Activated T-cell treated with anti-CD3 and anti-CD28 coated beads, Interleukin-2, amount 50 U/mL, for 1 hour (primary cell): ENCODE measurements at regions not wholly inside any gene's neighbourhood (a gene's known extent, or its start where the extent isn't known, plus 50 kb on each side); places are given as distances from the start of the nearest gene placed in this dataset.

Source experiments
- DNase-seq: peaks from one replicate; pipeline ENCODE4 v3.0.0-alpha.2; 2020

DNA sequence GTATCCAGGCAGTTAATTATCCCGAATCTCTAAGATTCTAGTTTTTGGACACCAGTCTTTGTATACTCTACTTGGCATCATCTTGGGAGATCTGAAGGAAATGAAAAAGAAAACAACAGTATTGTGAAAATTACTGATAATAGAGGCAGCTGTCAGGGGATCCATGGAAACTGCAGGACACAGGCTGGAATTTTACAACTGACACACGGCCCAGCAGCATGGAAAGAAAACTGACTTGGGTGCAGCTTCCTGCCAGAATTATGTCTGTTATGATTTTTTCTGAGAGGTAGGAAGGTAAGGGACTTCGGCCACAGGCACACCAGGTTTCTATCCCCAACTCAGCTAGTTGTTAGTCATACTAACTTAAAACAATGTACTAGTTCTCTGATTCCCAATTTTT, 57.7 kb upstream of the ERBB4 start:
- no peak for DNase-seq

GRCh38 chr2:212595036-212595654, 56.5 kb upstream of the ERBB4 start:
- DNase-seq: no peak

DNA sequence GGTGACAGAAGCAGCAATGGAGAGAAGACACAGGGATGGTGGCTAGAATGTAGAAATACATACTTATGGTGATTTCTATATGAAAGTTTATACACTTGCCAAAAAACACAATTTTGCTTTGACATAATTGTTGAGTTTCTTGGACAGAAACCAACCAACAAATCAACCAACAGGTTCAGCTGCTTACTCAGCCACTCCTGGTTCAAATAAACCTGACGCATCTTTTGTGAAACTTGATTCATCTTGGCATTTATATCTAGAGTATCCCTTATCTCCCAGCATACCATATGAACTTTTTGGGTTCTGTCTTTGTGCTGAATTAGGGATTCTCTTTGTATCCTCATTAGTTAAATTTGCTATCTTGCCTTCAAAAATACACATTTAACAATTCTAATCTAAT, 54.1 kb upstream of the ERBB4 start:
- no peak for DNase-seq
